Mesothelial cell of epicardium (in vitro differentiated cells): ENCODE measurements at regions not wholly inside any gene's neighbourhood (a gene's known extent, or its start where the extent isn't known, plus 50 kb on each side); places are given as distances from the start of the nearest gene placed in this dataset.
"Not testable (repeated sequence)": the region's sequence is repeated elsewhere in the genome, so short reads cannot be mapped to it uniquely, and the experiment has no call there.

Source experiments
- DNase-seq, 2 experiments: peaks; one replicate each; pipeline ENCODE4 v3.0.0; 2021; ENCODE audit warnings: low spot score in 2 of 2; ENCODE audit not compliant: unreplicated experiment in 2 of 2
- H3K27ac Mint-ChIP-seq: 2 replicates; pipeline ENCODE4 v1.8.0; 2021; ENCODE audit warnings: mixed read lengths
- H3K27me3 Mint-ChIP-seq: 2 replicates; pipeline ENCODE4 v1.8.0; 2021; ENCODE audit warnings: low read depth, mixed read lengths
- H3K36me3 Mint-ChIP-seq: 2 replicates; pipeline ENCODE4 v1.8.0; 2021; ENCODE audit warnings: mixed read lengths
- H3K4me1 Mint-ChIP-seq: 2 replicates; pipeline ENCODE4 v1.8.0; 2021; ENCODE audit warnings: mixed read lengths
- H3K4me3 Mint-ChIP-seq: 2 replicates; pipeline ENCODE4 v1.8.0; 2021; ENCODE audit warnings: mild to moderate bottlenecking, moderate library complexity, mixed read lengths
- H3K9me3 Mint-ChIP-seq: 2 replicates; pipeline ENCODE4 v1.8.0; 2021; ENCODE audit warnings: mixed read lengths
- TF ChIP-seq, protein P1 (sequence below): fragments of 200-600 bp; sonication (generic); IDR thresholded peaks from one replicate; pipeline ENCODE4 v1.5.0; 2021; ENCODE audit warnings: antibody characterized with exemption; ENCODE audit not compliant: unreplicated experiment

DNA sequence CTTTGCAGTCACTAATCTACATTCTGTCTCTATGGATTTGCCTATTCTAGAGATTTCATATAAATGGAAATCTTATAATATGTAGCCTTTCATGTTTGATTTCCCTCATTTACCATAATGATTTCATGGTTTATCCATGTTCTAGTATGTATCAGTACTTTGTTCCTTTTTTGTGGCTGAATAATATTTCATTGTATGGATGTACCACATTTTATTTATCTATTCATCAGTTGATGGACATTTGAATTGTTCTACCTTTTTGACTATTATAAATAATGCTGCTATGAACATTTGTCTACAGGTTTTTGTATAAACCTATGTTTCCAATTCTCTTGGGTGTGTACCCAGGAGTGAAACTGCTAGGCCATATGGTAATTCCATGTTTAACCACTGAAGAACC lies 221.1 kb downstream of the ICOS start:
- Mint-ChIP-seq H3K27me3 (no peaks in the 10 kb centered on the region), H3K9me3 (peaks cover 7% of the 10 kb centered on the region), H3K36me3 (no peaks in the 10 kb centered on the region), H3K4me1 (peaks cover 5% of the 10 kb centered on the region), H3K27ac (no peak overlapping the region), H3K4me3 (no peak overlapping the region)
- no peak for DNase-seq
- TF ChIP-seq, protein P1, sequence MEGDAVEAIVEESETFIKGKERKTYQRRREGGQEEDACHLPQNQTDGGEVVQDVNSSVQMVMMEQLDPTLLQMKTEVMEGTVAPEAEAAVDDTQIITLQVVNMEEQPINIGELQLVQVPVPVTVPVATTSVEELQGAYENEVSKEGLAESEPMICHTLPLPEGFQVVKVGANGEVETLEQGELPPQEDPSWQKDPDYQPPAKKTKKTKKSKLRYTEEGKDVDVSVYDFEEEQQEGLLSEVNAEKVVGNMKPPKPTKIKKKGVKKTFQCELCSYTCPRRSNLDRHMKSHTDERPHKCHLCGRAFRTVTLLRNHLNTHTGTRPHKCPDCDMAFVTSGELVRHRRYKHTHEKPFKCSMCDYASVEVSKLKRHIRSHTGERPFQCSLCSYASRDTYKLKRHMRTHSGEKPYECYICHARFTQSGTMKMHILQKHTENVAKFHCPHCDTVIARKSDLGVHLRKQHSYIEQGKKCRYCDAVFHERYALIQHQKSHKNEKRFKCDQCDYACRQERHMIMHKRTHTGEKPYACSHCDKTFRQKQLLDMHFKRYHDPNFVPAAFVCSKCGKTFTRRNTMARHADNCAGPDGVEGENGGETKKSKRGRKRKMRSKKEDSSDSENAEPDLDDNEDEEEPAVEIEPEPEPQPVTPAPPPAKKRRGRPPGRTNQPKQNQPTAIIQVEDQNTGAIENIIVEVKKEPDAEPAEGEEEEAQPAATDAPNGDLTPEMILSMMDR: no peak

DNA sequence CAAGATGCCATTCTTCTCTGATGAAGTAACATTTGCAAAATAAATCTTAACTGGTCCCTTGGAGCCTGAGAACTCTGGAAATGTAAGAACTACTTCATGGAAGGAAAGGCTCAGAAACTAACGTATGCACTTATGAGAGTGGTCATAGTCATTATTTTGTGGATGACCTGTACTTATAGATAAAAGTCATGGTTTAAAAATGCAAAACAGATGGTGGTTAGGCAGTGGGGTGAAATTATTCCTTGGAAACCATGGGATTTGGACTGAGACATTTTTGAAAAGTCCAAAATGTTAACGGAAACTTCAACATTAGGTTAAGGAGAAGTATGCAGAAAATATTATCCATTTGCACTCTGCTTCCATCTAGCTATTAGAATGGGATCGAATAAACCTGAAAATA lies 223.0 kb downstream of the ICOS start:
- peaks cover 5% of the 10 kb centered on the region for H3K4me1 Mint-ChIP-seq
- no peaks in the 10 kb centered on the region for H3K36me3 Mint-ChIP-seq
- no peak for DNase-seq
- H3K4me3 Mint-ChIP-seq: no peak overlapping the region
- H3K27me3 Mint-ChIP-seq: no peaks in the 10 kb centered on the region
- no peak overlapping the region for H3K27ac Mint-ChIP-seq
- peaks cover 16% of the 10 kb centered on the region for H3K9me3 Mint-ChIP-seq
- TF ChIP-seq, protein P1: no peak

DNA sequence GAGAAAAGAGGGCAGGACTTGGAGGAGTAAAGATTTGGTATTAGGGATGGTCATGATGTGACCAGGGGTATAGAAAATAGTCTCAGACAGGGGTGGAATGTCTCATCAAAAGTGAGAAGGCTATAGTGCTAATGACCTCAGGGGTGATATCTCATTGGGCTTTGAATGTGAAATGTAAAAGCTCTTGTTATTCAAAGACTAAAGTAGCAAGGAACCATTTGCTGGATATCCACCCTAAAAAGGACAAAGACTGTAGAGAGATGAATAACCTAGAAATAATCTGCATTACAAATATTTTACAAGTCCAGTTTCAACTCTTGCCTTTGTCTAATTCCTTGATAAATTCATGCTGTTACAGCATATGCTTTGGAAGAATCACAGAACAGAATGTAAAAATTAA lies 224.4 kb downstream of the ICOS start:
- Mint-ChIP-seq H3K27me3 (no peaks in the 10 kb centered on the region), H3K4me3 (no peak overlapping the region), H3K9me3 (peaks cover 16% of the 10 kb centered on the region), H3K36me3 (no peaks in the 10 kb centered on the region), H3K4me1 (no peaks in the 10 kb centered on the region), H3K27ac (no peak overlapping the region)
- DNase-seq: no peak
- TF ChIP-seq, protein P1: no peak

DNA sequence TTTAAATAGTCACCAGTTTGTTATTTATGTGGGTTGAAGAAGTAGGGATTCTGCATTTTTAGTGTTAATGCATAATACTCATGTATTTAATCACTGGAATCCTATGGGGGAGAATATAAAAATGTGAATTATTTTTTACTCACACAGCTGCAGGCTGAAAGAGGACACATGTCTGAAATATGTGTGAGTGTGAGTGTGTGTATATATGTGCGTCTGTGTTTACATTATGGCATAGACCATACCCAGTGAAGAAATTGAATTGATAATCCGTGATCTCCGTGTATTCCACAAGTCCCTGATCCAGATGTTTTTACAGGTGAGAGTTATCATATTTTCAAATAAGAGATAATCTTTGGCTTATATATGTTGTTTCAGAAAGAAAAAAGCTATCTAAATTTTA lies 225.3 kb downstream of the ICOS start:
- Mint-ChIP-seq H3K4me3 (no peak overlapping the region), H3K27me3 (no peaks in the 10 kb centered on the region), H3K9me3 (peaks cover 12% of the 10 kb centered on the region), H3K36me3 (no peaks in the 10 kb centered on the region), H3K4me1 (no peaks in the 10 kb centered on the region), H3K27ac (no peak overlapping the region)
- DNase-seq: no peak
- TF ChIP-seq, protein P1: no peak

DNA sequence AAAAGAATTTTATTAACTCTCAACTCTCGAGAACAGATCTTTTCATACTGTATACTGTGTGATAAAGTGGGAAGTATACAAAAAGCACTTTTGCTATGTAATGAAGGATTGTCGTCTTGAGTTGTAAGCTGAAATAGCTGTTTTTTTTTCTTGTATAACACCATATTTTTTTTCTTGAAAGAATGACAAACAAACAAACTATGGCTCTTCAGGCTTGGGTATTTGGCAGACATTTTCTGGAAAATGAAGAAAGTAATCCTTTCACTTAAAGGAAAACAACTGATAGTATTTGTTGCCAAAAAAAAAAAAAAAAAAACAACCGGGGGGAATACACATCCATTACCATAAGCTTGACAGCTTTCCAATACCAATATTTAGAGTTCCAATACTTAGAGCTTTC lies 230.4 kb downstream of the ICOS start:
- no peak overlapping the region for H3K27ac Mint-ChIP-seq
- no peak overlapping the region for H3K4me3 Mint-ChIP-seq
- H3K9me3 Mint-ChIP-seq: peaks cover 8% of the 10 kb centered on the region
- no peaks in the 10 kb centered on the region for H3K4me1 Mint-ChIP-seq
- no peak for DNase-seq
- no peaks in the 10 kb centered on the region for H3K36me3 Mint-ChIP-seq
- H3K27me3 Mint-ChIP-seq: no peaks in the 10 kb centered on the region
- TF ChIP-seq, protein P1: no peak

DNA sequence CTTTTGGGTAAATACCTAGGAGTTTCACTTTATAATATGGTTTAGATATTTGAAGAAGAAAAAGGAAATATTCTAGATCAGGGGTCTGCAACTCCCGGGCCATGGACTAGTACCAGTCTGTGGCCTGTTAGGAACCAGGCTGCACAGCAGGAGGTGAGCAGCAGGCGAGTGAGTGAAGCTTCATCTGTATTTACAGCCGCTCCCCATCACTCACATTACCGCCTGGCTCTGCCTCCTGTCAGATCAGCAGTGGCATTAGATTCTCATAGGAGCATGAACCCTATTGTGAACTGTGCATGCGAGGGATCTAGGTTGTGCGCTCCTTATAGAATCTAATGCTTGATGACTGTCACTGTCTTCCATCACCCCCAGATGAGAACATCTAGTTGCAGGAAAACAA lies 231.1 kb downstream of the ICOS start:
- H3K4me3 Mint-ChIP-seq, H3K9me3 Mint-ChIP-seq, H3K36me3 Mint-ChIP-seq, DNase-seq, H3K4me1 Mint-ChIP-seq, H3K27ac Mint-ChIP-seq, H3K27me3 Mint-ChIP-seq: not testable (repeated sequence)
